LNCaP clone FGC (cell line): ENCODE measurements at regions not wholly inside any gene's neighbourhood (a gene's known extent, or its start where the extent isn't known, plus 50 kb on each side); places are given as distances from the start of the nearest gene placed in this dataset.
"Not testable (repeated sequence)": the region's sequence is repeated elsewhere in the genome, so short reads cannot be mapped to it uniquely, and the experiment has no call there.

Experiments used
- DNase-seq: peaks from one replicate; pipeline ENCODE4 v3.0.0-alpha.2; 2011; ENCODE audit warnings: low read depth
- H3K4me3 ChIP-seq: 2 replicates; pipeline ENCODE4 v1.5.1; 2011; ENCODE audit warnings: mild to moderate bottlenecking, low read depth, low read length, control low read depth
- CTCF ChIP-seq: IDR thresholded peaks from 2 replicates; pipeline ENCODE4 v1.5.1; 2012; ENCODE audit warnings: mild to moderate bottlenecking; ENCODE audit not compliant: control insufficient read depth, insufficient read depth; ENCODE audit errors: extremely low read depth

DNA sequence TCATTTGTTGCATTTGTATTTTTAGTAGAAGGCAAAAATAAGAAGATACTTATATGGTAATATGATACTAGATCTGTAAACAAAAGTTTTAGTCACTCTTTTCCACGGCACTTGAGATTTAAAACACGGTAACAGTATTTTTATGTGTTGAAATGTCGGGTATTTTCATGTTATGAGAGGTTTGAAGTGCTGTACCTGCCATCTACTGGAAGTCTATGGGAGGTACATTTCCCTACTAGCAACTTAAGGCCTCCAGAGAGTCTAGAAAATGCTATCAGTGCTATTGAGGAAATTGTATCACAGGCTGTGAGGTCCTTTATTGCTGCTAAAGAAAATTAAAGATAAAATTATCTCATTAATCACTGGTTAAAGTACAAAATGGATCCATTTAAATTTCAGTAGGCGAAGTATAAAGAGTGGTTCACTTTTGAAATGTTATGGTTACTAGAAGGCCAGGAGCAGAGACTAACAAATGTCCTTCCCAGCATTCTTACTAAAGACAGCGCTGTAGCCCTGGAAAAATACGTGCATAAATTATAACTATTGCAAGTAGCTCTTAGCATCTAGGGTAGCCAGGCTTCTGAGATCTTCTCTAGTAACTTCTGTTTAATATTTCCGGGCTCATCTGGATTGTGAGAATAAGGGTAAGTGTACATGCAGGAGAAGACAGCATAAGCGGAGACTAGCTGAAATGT lies 77.6 kb upstream of the PRKD1 start:
- DNase-seq, result peak; percentile 88
- no peak overlapping the region for H3K4me3 ChIP-seq
- TF ChIP-seq CTCF, result peak; percentile 83

DNA sequence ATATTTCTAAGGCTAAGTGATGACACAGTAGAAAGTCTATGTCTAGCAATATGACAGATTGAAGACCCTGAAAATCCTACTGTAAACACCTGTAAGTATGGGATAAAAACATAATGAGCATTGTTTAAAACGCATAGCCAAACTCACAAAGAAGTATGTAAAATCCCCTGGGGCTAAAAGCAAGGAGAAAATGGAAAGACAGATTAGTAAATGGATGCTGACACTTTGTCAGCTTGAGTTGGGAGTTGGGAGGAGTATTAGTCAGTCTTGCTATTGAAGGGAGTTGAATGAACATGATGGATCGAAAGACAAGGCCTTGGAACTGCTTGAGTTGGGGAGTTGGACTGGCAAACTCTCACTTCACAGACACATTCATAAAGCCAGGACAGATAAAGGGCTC lies 79.0 kb upstream of the PRKD1 start:
- DNase-seq, result no peak
- H3K4me3 ChIP-seq, result no peak overlapping the region
- TF ChIP-seq CTCF, result no peak

GRCh38 chr14:30015489-30015888 lies 87.8 kb upstream of the PRKD1 start:
- TF ChIP-seq CTCF, result no peak
- DNase-seq, result no peak
- no peak overlapping the region for H3K4me3 ChIP-seq

- TF ChIP-seq CTCF, result no peak
- no peak for DNase-seq
- no peak overlapping the region for H3K4me3 ChIP-seq
Measured at GRCh38 chr14:30016002-30016401, 88.4 kb upstream of the PRKD1 start.

DNA sequence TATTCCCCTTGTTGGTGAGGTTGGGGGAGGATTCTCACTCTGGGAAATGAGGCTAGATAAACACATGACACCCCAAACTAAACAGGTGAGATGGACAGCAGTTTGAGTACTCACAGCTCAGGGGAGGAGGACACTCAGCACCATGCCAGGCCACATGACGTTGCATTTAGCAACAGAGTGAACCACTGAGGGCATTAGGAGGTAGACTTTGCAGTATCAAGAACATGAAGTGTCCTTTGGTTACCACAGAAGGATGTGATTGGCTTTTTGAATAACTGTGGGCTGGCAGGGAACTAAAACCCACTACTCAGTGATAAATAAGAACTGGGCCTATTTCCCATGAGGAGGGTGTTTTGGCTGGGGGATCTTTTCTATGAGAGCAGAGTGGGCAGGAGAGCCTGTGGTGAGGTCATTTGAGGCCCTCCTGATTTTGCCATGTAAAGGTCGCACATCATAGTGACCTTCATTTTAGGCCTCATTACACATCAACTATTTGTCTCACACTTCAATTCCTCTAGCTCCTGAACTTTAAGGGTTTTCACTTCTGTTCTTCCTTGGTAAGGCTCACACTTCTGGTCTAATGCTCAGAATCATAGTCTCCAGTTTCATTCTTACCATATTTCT lies 89.8 kb upstream of the PRKD1 start:
- no peak for DNase-seq
- H3K4me3 ChIP-seq, result no peak overlapping the region
- no peak for TF ChIP-seq CTCF

DNA sequence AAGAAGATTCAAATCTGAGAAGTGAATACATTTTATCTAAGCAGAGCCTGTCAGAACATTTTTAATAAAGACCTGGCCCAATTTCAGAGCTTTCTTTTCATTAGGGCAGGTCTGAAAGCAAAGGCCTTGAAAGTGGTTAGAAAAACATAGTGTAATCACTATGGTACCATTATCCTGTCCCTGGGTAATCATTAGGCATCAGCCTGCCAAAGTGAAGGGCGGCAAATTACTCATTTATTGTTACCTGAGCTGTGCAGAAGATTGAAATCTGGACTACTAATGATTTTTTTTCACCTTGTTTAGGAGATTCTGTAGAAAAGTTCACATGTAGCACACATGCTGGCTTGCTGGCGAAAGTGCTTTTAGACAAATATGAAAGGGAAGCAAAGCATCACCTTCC lies 92.6 kb upstream of the PRKD1 start:
- TF ChIP-seq CTCF, result no peak
- 0 out of 2 replicates have a peak overlapping the region, but pooled peaks have one; percentile 3 for H3K4me3 ChIP-seq
- no peak for DNase-seq

DNA sequence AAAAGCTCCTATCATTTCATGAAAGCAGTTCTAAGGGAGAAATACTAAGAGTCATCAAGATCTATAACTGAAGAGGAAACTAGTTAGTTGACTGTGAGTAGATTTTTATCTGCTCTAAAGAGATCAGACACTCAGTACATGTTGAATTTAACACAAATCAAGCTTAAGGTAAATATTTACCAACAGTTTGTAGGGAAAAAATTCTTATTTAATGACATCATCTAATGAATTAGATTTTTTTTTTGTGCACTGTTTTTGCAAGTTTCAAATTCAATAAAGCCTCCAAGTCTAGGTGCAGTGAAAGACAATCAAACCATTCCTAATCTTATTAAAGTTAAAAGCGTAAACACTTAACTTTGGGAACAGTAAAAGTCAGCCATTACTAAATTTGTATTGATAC lies 93.0 kb upstream of the PRKD1 start:
- DNase-seq, result peak; percentile 56
- no peak overlapping the region for H3K4me3 ChIP-seq
- no peak for TF ChIP-seq CTCF

- DNase-seq, H3K4me3 ChIP-seq: not testable (repeated sequence)
Measured at GRCh38 chr14:30023350-30023749, 95.7 kb upstream of the PRKD1 start.
